COLO668 (cell line): ENCODE measurements at regions not wholly inside any gene's neighbourhood (a gene's known extent, or its start where the extent isn't known, plus 50 kb on each side); places are given as distances from the start of the nearest gene placed in this dataset.

Source experiments
- DNase-seq: peaks from one replicate; lab custom pipeline; 2025; ENCODE audit not compliant: unreplicated experiment; lab: John Stamatoyannopoulos, UW

DNA sequence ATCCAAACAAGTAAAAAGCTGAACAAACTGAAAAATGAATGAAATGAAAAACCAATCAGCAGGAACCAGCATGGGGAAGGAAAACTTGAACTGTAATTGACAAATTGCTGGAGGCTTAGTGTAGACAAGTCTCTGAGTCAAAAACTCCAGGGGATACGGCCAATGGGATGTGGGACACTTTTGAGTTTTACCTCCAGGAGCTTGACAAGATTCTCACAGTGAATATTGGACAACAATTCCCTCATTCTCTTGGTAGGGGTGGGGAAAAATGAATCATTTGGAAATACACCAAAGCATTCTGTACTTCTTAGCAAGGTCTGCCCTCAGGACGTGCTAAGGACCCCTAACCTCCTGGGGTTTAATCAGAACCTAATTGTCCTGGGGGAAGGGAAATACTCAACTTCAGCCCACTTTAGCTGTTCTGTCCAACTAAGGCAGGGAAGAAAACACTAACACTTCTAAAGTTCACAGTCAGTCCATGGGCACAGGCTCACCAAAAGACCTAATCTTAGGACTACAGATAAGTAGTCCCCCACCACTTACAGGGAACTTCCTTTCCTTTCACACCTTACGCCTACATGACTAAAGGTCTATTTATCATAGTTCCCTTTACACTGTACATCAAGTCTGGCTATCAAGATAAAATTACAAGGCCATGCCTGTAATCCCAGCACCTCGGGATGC, 60.7 kb upstream of the CDC42BPA start:
- no peak for DNase-seq

DNA sequence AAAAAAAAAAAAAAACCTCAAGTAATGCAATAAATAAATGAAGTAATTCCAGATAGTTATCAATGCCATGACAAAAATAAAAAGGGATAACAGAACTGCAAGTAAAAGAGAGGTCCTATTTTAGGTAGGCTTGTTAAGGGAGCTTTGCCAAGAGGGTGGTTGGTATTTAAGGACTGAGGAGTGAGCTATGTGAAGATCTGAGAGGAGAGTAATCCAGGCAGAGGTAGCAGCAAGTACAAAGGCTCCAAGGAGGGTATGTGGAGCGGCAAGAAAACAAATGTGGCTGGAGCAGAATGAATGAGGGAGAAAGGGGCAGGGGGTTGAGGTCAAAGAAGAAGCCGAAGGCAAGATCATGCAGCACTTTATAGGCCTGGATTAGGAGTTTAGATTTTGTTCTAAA, 59.9 kb upstream of the CDC42BPA start:
- DNase-seq = no peak

DNA sequence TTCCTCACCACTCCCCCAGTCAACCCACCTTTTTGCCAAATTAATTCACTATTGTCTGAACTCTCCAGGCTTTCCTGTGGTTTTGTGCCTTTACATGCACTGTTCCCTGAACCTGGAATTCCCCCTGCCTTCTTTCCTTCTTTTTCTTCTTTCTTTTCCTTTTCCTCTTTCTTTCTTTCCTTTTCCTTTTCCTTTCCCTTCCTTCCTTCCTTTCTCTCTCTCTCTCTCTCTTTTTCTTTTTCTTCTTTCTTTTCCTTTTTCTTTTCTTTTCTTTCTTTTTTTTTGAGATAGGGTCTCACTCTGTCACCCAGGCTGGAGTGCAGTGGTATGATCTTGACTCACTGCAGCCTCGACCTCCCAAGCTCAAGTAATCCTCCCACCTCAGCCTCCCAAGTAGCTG, 56.6 kb upstream of the CDC42BPA start:
- DNase-seq = no peak

DNA sequence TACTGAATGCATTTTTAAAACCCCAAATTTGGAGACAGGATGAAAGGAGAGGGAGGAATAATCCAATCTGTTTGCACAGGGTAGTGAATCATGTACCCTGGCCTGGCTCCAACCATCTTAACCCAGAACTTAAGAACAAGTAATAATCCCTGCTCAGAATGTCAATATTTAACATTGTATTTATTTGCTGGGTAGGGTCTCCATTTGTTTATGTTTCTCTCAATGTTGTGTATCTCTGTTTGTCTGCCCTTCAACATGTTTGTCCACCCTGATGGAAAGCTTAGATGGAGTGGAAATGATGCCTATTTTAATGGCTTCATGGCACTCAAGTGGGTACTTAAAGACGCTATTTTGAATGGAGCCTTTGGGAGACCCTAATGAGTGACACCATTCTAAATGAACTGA, 54.4 kb upstream of the CDC42BPA start:
- DNase-seq = no peak

DNA sequence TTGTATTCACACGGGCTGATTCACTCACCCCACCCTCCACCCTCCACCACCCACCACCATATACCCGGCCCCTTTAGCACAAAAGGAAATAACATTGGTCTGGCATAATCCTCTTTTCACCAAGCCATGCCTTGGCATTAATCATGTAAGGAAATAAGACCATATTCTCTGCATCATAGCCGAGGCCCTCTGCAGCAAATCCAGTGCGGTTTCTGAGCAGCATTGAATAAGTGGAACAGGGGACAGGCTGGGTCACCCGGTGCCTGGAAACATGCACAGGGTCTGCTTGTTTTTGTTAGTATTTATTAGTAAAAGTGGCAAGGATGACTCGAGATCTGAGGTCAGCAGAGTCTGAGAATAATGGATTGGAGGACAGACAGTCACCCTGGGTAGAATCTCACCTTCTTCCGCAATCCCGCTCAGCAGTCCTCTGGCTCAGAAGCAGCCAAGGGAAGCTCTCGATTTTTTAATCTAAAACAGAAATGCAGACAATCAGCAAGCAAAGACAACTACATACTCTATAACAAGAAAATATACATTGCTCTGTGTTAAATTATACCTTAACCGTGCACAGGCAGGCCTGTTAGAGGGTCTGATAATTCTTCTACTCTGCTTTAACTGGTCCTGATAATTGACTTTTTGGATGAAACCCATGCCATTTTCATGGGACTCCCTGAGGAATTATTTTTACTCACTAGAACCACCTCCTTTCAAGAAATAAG, 52.4 kb upstream of the CDC42BPA start:
- no peak for DNase-seq

DNA sequence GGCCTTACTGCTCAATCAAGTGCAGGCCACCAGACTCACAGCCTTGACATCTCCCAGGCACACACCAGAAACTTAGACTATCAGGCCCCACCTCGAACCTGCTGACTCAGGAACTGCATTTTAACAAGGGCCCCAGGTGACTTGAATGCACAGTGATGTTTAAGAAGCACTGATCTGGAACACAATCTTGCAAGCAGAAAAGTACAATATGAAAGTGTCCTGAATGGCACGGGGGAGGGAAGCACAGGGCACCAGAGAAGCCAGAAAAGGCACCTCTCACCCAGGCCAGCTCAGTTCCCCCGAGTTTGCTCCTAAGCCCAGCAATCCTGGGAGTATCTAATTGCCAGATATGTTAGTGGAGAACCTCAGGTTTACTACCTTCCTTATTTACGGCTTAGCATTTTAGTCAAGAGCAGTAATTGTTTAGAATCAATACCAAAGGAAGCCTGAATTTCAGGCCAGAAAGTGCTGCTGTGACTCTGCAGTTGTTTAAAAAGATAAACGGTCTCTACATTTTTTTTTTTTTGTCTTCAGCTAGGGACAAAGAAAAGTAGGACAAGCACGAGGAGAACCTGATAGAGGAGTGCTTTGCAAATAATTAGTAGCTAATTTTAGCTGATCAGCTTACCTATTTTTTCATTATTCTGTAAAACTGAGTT, 50.9 kb upstream of the CDC42BPA start:
- DNase-seq = no peak
